Lung (tissue), 11 donors: ENCODE measurements at regions not wholly inside any gene's neighbourhood (a gene's known extent, or its start where the extent isn't known, plus 50 kb on each side); places are given as distances from the start of the nearest gene placed in this dataset.
A peak's percentile ranks its signal among the peaks of the same experiment; 100 is the strongest.
"Not testable (repeated sequence)": the region's sequence is repeated elsewhere in the genome, so short reads cannot be mapped to it uniquely, and the experiment has no call there.

Experiments
- ATAC-seq: fragments of 200-7000 bp; cut with Tn5 transposase; one replicate; pipeline ENCODE4 v1.9.1; 2020; ENCODE audit warnings: moderate number of reproducible peaks; ENCODE audit not compliant: insufficient read depth, low FRiP score
- DNase-seq, 3 donors: peaks; one replicate each; pipeline ENCODE4 v3.0.0-alpha.2; 2013 to 2017
- H3K27ac ChIP-seq, 2 donors: one replicate each; pipeline ENCODE4 v1.5.1; 2013; ENCODE audit warnings: mild to moderate bottlenecking in 2 of 2, moderate library complexity in 2 of 2, control low read depth in 1 of 2, inconsistent platforms in 1 of 2, low read depth in 1 of 2, low read length in 1 of 2
- H3K27me3 ChIP-seq, 3 donors: one replicate each; pipeline ENCODE4 v1.5.1; 2013; ENCODE audit warnings: low read length in 2 of 3; ENCODE audit not compliant: control insufficient read depth in 3 of 3, insufficient read depth in 3 of 3
- H3K36me3 ChIP-seq, 4 donors: one replicate each; pipeline ENCODE4 v1.5.1; 2013; ENCODE audit warnings: low read length in 4 of 4, mild to moderate bottlenecking in 1 of 4, moderate library complexity in 1 of 4; ENCODE audit not compliant: control insufficient read depth in 4 of 4, insufficient read depth in 4 of 4
- H3K4me1 ChIP-seq, 5 donors: one replicate each; pipeline ENCODE4 v1.5.1; 2013; ENCODE audit warnings: low read length in 5 of 5, mild to moderate bottlenecking in 2 of 5, moderate library complexity in 1 of 5; ENCODE audit not compliant: control insufficient read depth in 5 of 5, insufficient read depth in 5 of 5
- H3K4me3 ChIP-seq: one replicate; pipeline ENCODE4 v1.5.1; 2013; ENCODE audit warnings: mild to moderate bottlenecking, control low read depth, moderate library complexity
- H3K9ac ChIP-seq, 2 donors: one replicate each; pipeline ENCODE4 v1.5.1; 2013; ENCODE audit warnings: low read length in 2 of 2, control low read depth in 1 of 2; ENCODE audit not compliant: insufficient read depth in 1 of 2
- H3K9me3 ChIP-seq, 4 donors: one replicate each; pipeline ENCODE4 v1.5.1; 2013; ENCODE audit warnings: low read length in 3 of 4, mild to moderate bottlenecking in 1 of 4, moderate library complexity in 1 of 4; ENCODE audit not compliant: control insufficient read depth in 4 of 4, insufficient read depth in 3 of 4
- CTCF ChIP-seq: IDR thresholded peaks from 2 replicates; pipeline ENCODE4 v1.5.1; 2012; ENCODE audit warnings: mild to moderate bottlenecking; ENCODE audit errors: control extremely low read depth, extremely low read depth
- WGBS, 2 donors: extraction: QIAGEN DNeasy Blood & Tissue Kit; methylation state at CpG; one replicate each; pipeline ENCODE4 v1.1.7; 2013; 5-methylcytosine and 5-hydroxymethylcytosine counted together
- donor health status: control.
- donor health status: control.
- donor health status: Bipolar disorder and iron deficiency.
- donor health status: healthy.
- donor health status: DM: yes; HTN: yes; CAD: no.

- Histone ChIP-seq H3K9me3 (no peaks in the 10 kb centered on the region), H3K36me3 (peaks cover 2 to 14% (median 9%) of the 10 kb centered on the region in 4 donors), H3K27ac (no peak overlapping the region), H3K9ac (no peak overlapping the region), H3K27me3 (no peaks in the 10 kb centered on the region), H3K4me1 (peaks cover 0 to 1% (median 0%) of the 10 kb centered on the region in 5 donors), H3K4me3 (no peak overlapping the region)
- DNase-seq (no peak), ATAC-seq (no peak)
- 37 to 75% methylated on average over 3 of the region's 3 CpGs for WGBS, 2 donors
- TF ChIP-seq CTCF, result no peak
These were observed 389.4 kb upstream of the TPM1 start for GRCh38 chr15:62653122-62653521.

GRCh38 chr15:62656071-62656470, 386.5 kb upstream of the TPM1 start:
- no peaks in the 10 kb centered on the region for H3K9me3 ChIP-seq
- no peak for TF ChIP-seq CTCF
- peaks cover 2 to 17% (median 10%) of the 10 kb centered on the region in 4 donors for H3K36me3 ChIP-seq
- H3K9ac ChIP-seq, result no peak overlapping the region
- H3K27me3 ChIP-seq, result no peaks in the 10 kb centered on the region
- H3K4me1 ChIP-seq, result peaks cover 0 to 3% (median 0%) of the 10 kb centered on the region in 5 donors
- no peak overlapping the region for H3K4me3 ChIP-seq
- H3K27ac ChIP-seq, result no peak overlapping the region
- no peak for DNase-seq
- ATAC-seq, result no peak
- 96 to 97% methylated on average over 10 of the region's 10 CpGs for WGBS, 2 donors

- H3K9ac ChIP-seq, result not testable (repeated sequence)
- WGBS, 2 donors, result 65 to 66% methylated on average over 7 of the region's 7 CpGs
These were observed 385.0 kb upstream of the TPM1 start for GRCh38 chr15:62657501-62657900.

GRCh38 chr15:62658498-62658897, 384.0 kb upstream of the TPM1 start:
- peaks cover 0 to 3% (median 0%) of the 10 kb centered on the region in 5 donors for H3K4me1 ChIP-seq
- DNase-seq (peak in 2 of 3 donors; percentile 13 to 19), ATAC-seq (no peak)
- no peaks in the 10 kb centered on the region for H3K27me3 ChIP-seq
- no peak overlapping the region for H3K4me3 ChIP-seq
- H3K9ac ChIP-seq, result no peak overlapping the region
- H3K9me3 ChIP-seq, result no peaks in the 10 kb centered on the region
- no peak overlapping the region for H3K27ac ChIP-seq
- 52 to 65% methylated on average over 11 of the region's 11 CpGs for WGBS, 2 donors
- no peak for TF ChIP-seq CTCF
- H3K36me3 ChIP-seq, result peaks cover 0 to 8% (median 4%) of the 10 kb centered on the region in 4 donors

More at GRCh38 chr15:62657501-62657900, 385.0 kb upstream of the TPM1 start:
- H3K4me1 ChIP-seq, H3K27me3 ChIP-seq, H3K4me3 ChIP-seq, H3K27ac ChIP-seq, DNase-seq, H3K9me3 ChIP-seq, ATAC-seq: not testable (repeated sequence)
- peaks cover 2 to 13% (median 9%) of the 10 kb centered on the region in 4 donors for H3K36me3 ChIP-seq
